Left lobe of liver (tissue), 2 donors: ENCODE measurements at regions not wholly inside any gene's neighbourhood (a gene's known extent, or its start where the extent isn't known, plus 50 kb on each side); places are given as distances from the start of the nearest gene placed in this dataset.
"Not testable (repeated sequence)": the region's sequence is repeated elsewhere in the genome, so short reads cannot be mapped to it uniquely, and the experiment has no call there.

Source experiments
- ATAC-seq: fragments of 200-7000 bp; cut with Tn5 transposase; one replicate; pipeline ENCODE4 v1.9.1; 2020; ENCODE audit warnings: mild to moderate bottlenecking, moderate library complexity
- DNase-seq: peaks from one replicate; pipeline ENCODE4 v3.0.0-alpha.2; 2020; ENCODE audit warnings: low spot score
- donor health status: DM: no; HTN: no; CAD: no; lungs with moderate emphysema.
- donor health status: DM: no; HTN: yes; CAD: no.

- DNase-seq = peak; percentile 51
- peak; percentile 79 for ATAC-seq
Measured at GRCh38 chr6:115873901-115874300, 186.8 kb downstream of the FRK start.

- peak; percentile 69 for ATAC-seq
- no peak for DNase-seq
Measured at GRCh38 chr6:115870464-115870863, 190.2 kb downstream of the FRK start.

- peak; percentile 90 for ATAC-seq
- no peak for DNase-seq
Measured at GRCh38 chr6:115865914-115866313, 194.8 kb downstream of the FRK start.

- ATAC-seq (no peak), DNase-seq (no peak)
Measured at GRCh38 chr6:115863211-115863610, 197.5 kb downstream of the FRK start.

- ATAC-seq = not testable (repeated sequence)
Measured at GRCh38 chr6:115861658-115862057, 199.0 kb downstream of the FRK start.

GRCh38 chr6:115859577-115859976 lies 201.1 kb downstream of the FRK start:
- ATAC-seq, DNase-seq: not testable (repeated sequence)

More at GRCh38 chr6:115861658-115862057, 199.0 kb downstream of the FRK start:
- not testable (repeated sequence) for DNase-seq

GRCh38 chr6:115854866-115855665 lies 205.6 kb downstream of the FRK start:
- DNase-seq (no peak), ATAC-seq (no peak)

- ATAC-seq (no peak), DNase-seq (no peak)
Measured at GRCh38 chr6:115847671-115848070, 213.0 kb downstream of the FRK start.

GRCh38 chr6:115843945-115844344 lies 216.7 kb downstream of the FRK start:
- ATAC-seq (no peak), DNase-seq (no peak)

- ATAC-seq (no peak), DNase-seq (no peak)
Measured at GRCh38 chr6:115842338-115842737, 218.4 kb downstream of the FRK start.

- no peak for DNase-seq
- no peak for ATAC-seq
Measured at GRCh38 chr6:115839583-115840181, 221.0 kb downstream of the FRK start.

- peak; percentile 99 for ATAC-seq
- DNase-seq = peak; percentile 66
Measured at GRCh38 chr6:115838763-115839401, 221.8 kb downstream of the FRK start.

GRCh38 chr6:115838216-115838615 lies 222.5 kb downstream of the FRK start:
- DNase-seq = no peak
- ATAC-seq = no peak

- not testable (repeated sequence) for DNase-seq, ATAC-seq
Measured at GRCh38 chr6:115836374-115836773, 224.3 kb downstream of the FRK start.

GRCh38 chr6:115835314-115835713 lies 225.4 kb downstream of the FRK start:
- ATAC-seq = no peak
- DNase-seq = no peak

- DNase-seq, ATAC-seq: not testable (repeated sequence)
Measured at GRCh38 chr6:115834542-115834941, 226.1 kb downstream of the FRK start.

- ATAC-seq (no peak), DNase-seq (no peak)
Measured at GRCh38 chr6:115832786-115833185, 227.9 kb downstream of the FRK start.

GRCh38 chr6:115832186-115832585 lies 228.5 kb downstream of the FRK start:
- no peak for DNase-seq

GRCh38 chr6:115830895-115831294 lies 229.8 kb downstream of the FRK start:
- ATAC-seq (no peak), DNase-seq (no peak)

More at GRCh38 chr6:115832186-115832585, 228.5 kb downstream of the FRK start:
- no peak for ATAC-seq

- ATAC-seq (peak; percentile 98), DNase-seq (no peak)
Measured at GRCh38 chr6:115821798-115822197, 238.9 kb downstream of the FRK start.

- DNase-seq (no peak), ATAC-seq (no peak)
Measured at GRCh38 chr6:115819506-115819905, 241.2 kb downstream of the FRK start.

GRCh38 chr6:115817161-115817560 lies 243.5 kb downstream of the FRK start:
- DNase-seq = no peak
- no peak for ATAC-seq
